Stimulated activated CD4-positive, alpha-beta T cell treated with anti-CD3 and anti-CD28 coated beads, Interleukin-4, amount 100 ng/mL, for 24 hours (primary cell): ENCODE measurements at regions not wholly inside any gene's neighbourhood (a gene's known extent, or its start where the extent isn't known, plus 50 kb on each side); places are given as distances from the start of the nearest gene placed in this dataset.
A peak's percentile ranks its signal among the peaks of the same experiment; 100 is the strongest.

Experiments
- DNase-seq: peaks from one replicate; pipeline ENCODE4 v3.0.0-alpha.2; 2020

- DNase-seq = no peak
These were observed 235.4 kb upstream of the SESN3 start for GRCh38 chr11:95466416-95466815.

- no peak for DNase-seq
These were observed 234.9 kb upstream of the SESN3 start for GRCh38 chr11:95465887-95466286.

GRCh38 chr11:95461858-95462257, 230.9 kb upstream of the SESN3 start:
- DNase-seq = no peak

GRCh38 chr11:95461348-95461747, 230.3 kb upstream of the SESN3 start:
- DNase-seq = no peak

GRCh38 chr11:95459291-95460042, 228.5 kb upstream of the SESN3 start:
- no peak for DNase-seq

GRCh38 chr11:95456714-95457491, 225.9 kb upstream of the SESN3 start:
- no peak for DNase-seq

- no peak for DNase-seq
These were observed 224.4 kb upstream of the SESN3 start for GRCh38 chr11:95455228-95455970.

GRCh38 chr11:95453616-95454171, 222.7 kb upstream of the SESN3 start:
- DNase-seq = no peak

GRCh38 chr11:95451682-95452081, 220.7 kb upstream of the SESN3 start:
- DNase-seq = no peak

GRCh38 chr11:95451261-95451660, 220.3 kb upstream of the SESN3 start:
- no peak for DNase-seq

GRCh38 chr11:95450547-95451123, 219.6 kb upstream of the SESN3 start:
- no peak for DNase-seq

GRCh38 chr11:95445746-95446333, 214.8 kb upstream of the SESN3 start:
- no peak for DNase-seq

GRCh38 chr11:95444309-95445241, 213.6 kb upstream of the SESN3 start:
- no peak for DNase-seq

GRCh38 chr11:95443386-95443785, 212.4 kb upstream of the SESN3 start:
- peak; percentile 20 for DNase-seq

GRCh38 chr11:95442531-95443050, 211.6 kb upstream of the SESN3 start:
- no peak for DNase-seq

- no peak for DNase-seq
These were observed 204.8 kb upstream of the SESN3 start for GRCh38 chr11:95435628-95436353.

GRCh38 chr11:95435192-95435591, 204.2 kb upstream of the SESN3 start:
- no peak for DNase-seq

GRCh38 chr11:95434489-95435057, 203.6 kb upstream of the SESN3 start:
- no peak for DNase-seq

- DNase-seq = no peak
These were observed 203.0 kb upstream of the SESN3 start for GRCh38 chr11:95434009-95434408.
